Stimulated activated CD8-positive, alpha-beta memory T cell treated with anti-CD3 and anti-CD28 coated beads, Interleukin-4, amount 100 ng/mL, for 48 hours (primary cell): ENCODE measurements at regions not wholly inside any gene's neighbourhood (a gene's known extent, or its start where the extent isn't known, plus 50 kb on each side); places are given as distances from the start of the nearest gene placed in this dataset.
"Not testable (repeated sequence)": the region's sequence is repeated elsewhere in the genome, so short reads cannot be mapped to it uniquely, and the experiment has no call there.

Experiments used
- DNase-seq: peaks from one replicate; pipeline ENCODE4 v3.0.0-alpha.2; 2020

GRCh38 chr1:79777481-79778219, 771.1 kb upstream of the ADGRL4 start:
- no peak for DNase-seq

GRCh38 chr1:79775402-79775801, 768.9 kb upstream of the ADGRL4 start:
- no peak for DNase-seq

- DNase-seq: no peak
These were observed 766.9 kb upstream of the ADGRL4 start for GRCh38 chr1:79773385-79773784.

- DNase-seq: no peak
These were observed 755.9 kb upstream of the ADGRL4 start for GRCh38 chr1:79762461-79762860.

GRCh38 chr1:79760531-79760930, 754.0 kb upstream of the ADGRL4 start:
- no peak for DNase-seq

- DNase-seq: no peak
These were observed 743.1 kb upstream of the ADGRL4 start for GRCh38 chr1:79749607-79750006.

- DNase-seq: no peak
These were observed 739.4 kb upstream of the ADGRL4 start for GRCh38 chr1:79745929-79746328.

GRCh38 chr1:79744746-79745145, 738.2 kb upstream of the ADGRL4 start:
- DNase-seq: no peak

- DNase-seq: no peak
These were observed 735.3 kb upstream of the ADGRL4 start for GRCh38 chr1:79741720-79742421.

GRCh38 chr1:79738101-79738500, 731.6 kb upstream of the ADGRL4 start:
- DNase-seq: no peak

GRCh38 chr1:79737193-79737592, 730.7 kb upstream of the ADGRL4 start:
- no peak for DNase-seq

GRCh38 chr1:79732950-79733349, 726.4 kb upstream of the ADGRL4 start:
- no peak for DNase-seq

- DNase-seq: no peak
These were observed 720.4 kb upstream of the ADGRL4 start for GRCh38 chr1:79726911-79727310.

- DNase-seq: no peak
These were observed 719.8 kb upstream of the ADGRL4 start for GRCh38 chr1:79726321-79726720.

- DNase-seq: no peak
These were observed 709.9 kb upstream of the ADGRL4 start for GRCh38 chr1:79716447-79716846.

- DNase-seq: no peak
These were observed 708.1 kb upstream of the ADGRL4 start for GRCh38 chr1:79714664-79715063.

- DNase-seq: no peak
These were observed 704.5 kb upstream of the ADGRL4 start for GRCh38 chr1:79711001-79711431.

GRCh38 chr1:79708646-79709265, 702.2 kb upstream of the ADGRL4 start:
- no peak for DNase-seq

- no peak for DNase-seq
These were observed 698.7 kb upstream of the ADGRL4 start for GRCh38 chr1:79705218-79705617.

GRCh38 chr1:79704067-79704466, 697.5 kb upstream of the ADGRL4 start:
- no peak for DNase-seq

- DNase-seq: not testable (repeated sequence)
These were observed 695.9 kb upstream of the ADGRL4 start for GRCh38 chr1:79702336-79702999.

GRCh38 chr1:79695138-79695537, 688.6 kb upstream of the ADGRL4 start:
- no peak for DNase-seq

GRCh38 chr1:79694241-79694640, 687.7 kb upstream of the ADGRL4 start:
- DNase-seq: no peak
